ENCODE measurements at regions not wholly inside any gene's neighbourhood (a gene's known extent, or its start where the extent isn't known, plus 50 kb on each side); places are given as distances from the start of the nearest gene placed in this dataset.

DNA sequence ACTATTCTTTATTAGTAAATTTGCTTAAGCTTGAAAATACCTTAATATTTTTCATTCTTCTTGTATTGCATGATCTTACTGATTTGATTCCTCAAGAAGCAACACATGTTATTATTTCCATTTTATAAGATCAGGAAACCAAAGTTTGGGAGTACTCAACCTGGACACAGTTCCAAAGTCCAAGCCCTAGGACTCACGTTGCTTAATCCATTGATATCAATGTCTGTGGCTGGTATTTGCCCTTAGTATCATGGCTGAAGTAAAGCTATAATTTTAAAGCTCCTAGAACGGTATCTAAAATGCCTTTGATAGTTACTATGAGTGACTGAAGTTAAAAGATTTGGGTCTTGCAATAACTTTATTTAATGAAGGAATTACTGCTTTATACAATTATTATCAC, 1045.3 kb downstream of the TUSC7 start:
- no peak overlapping the region for H3K4me3 ChIP-seq (ENCODE audit: low read length)
- no peaks in the 10 kb centered on the region for H3K4me1 ChIP-seq (ENCODE audit: low read length)
- TF ChIP-seq EZH2phosphoT487 (IDR thresholded peaks at IDR 0.05; ENCODE audit: low read depth), result no peak
- TF ChIP-seq, protein P1, sequence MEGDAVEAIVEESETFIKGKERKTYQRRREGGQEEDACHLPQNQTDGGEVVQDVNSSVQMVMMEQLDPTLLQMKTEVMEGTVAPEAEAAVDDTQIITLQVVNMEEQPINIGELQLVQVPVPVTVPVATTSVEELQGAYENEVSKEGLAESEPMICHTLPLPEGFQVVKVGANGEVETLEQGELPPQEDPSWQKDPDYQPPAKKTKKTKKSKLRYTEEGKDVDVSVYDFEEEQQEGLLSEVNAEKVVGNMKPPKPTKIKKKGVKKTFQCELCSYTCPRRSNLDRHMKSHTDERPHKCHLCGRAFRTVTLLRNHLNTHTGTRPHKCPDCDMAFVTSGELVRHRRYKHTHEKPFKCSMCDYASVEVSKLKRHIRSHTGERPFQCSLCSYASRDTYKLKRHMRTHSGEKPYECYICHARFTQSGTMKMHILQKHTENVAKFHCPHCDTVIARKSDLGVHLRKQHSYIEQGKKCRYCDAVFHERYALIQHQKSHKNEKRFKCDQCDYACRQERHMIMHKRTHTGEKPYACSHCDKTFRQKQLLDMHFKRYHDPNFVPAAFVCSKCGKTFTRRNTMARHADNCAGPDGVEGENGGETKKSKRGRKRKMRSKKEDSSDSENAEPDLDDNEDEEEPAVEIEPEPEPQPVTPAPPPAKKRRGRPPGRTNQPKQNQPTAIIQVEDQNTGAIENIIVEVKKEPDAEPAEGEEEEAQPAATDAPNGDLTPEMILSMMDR (IDR thresholded peaks at IDR 0.05; ENCODE audit: low read depth, low read length), result no peak
- H3K27me3 ChIP-seq (ENCODE audit: low read depth, low read length), result no peaks in the 10 kb centered on the region
- no peaks in the 10 kb centered on the region for H3K79me2 ChIP-seq (ENCODE audit: low read length)
- no peaks in the 10 kb centered on the region for H3K36me3 ChIP-seq (replicated peaks; ENCODE audit: low read depth, low read length)
- H4K20me1 ChIP-seq (ENCODE audit: insufficient read depth, low read length), result no peaks in the 10 kb centered on the region
- no peaks in the 10 kb centered on the region for H3K9me3 ChIP-seq (ENCODE audit: insufficient read depth, low read length)
- H2AFZ ChIP-seq (ENCODE audit: low read depth, low read length), result no peak overlapping the region
- H3K27ac ChIP-seq (ENCODE audit: low read length), result no peak overlapping the region
- H3K9ac ChIP-seq (ENCODE audit: low read length), result no peak overlapping the region
- no peak overlapping the region for H3K4me2 ChIP-seq (ENCODE audit: low read length)

DNA sequence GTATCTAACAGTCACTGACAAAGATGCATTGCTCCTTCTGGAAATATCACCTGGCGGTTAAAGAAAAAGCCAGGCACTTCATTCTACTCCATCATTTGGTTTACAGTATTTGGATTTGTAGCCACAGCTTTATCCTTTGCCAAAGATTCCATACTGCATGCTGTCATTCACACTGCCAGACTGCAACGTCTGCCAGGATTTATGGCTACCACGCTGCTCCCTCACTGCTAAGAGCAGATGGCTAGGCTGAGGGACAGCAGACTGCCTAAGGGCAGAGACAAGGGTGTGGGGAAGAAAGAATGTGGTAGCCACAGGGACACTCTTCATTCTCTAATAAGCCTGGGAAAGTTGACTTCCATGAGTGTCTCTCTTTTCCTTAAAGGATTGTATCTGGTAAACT, 1047.0 kb downstream of the TUSC7 start:
- Histone ChIP-seq H4K20me1 (ENCODE audit: insufficient read depth, low read length) (no peaks in the 10 kb centered on the region), H3K4me3 (ENCODE audit: low read length) (no peak overlapping the region), H3K4me1 (ENCODE audit: low read length) (no peaks in the 10 kb centered on the region), H2AFZ (ENCODE audit: low read depth, low read length) (no peak overlapping the region), H3K27me3 (ENCODE audit: low read depth, low read length) (no peaks in the 10 kb centered on the region), H3K27ac (ENCODE audit: low read length) (no peak overlapping the region), H3K36me3 (replicated peaks; ENCODE audit: low read depth, low read length) (no peaks in the 10 kb centered on the region), H3K4me2 (ENCODE audit: low read length) (no peak overlapping the region), H3K9ac (ENCODE audit: low read length) (no peak overlapping the region), H3K79me2 (ENCODE audit: low read length) (no peaks in the 10 kb centered on the region), H3K9me3 (ENCODE audit: insufficient read depth, low read length) (no peaks in the 10 kb centered on the region)
- TF ChIP-seq EZH2phosphoT487 (IDR thresholded peaks at IDR 0.05; ENCODE audit: low read depth), result no peak
- TF ChIP-seq, protein P1 (IDR thresholded peaks at IDR 0.05; ENCODE audit: low read depth, low read length), result no peak

DNA sequence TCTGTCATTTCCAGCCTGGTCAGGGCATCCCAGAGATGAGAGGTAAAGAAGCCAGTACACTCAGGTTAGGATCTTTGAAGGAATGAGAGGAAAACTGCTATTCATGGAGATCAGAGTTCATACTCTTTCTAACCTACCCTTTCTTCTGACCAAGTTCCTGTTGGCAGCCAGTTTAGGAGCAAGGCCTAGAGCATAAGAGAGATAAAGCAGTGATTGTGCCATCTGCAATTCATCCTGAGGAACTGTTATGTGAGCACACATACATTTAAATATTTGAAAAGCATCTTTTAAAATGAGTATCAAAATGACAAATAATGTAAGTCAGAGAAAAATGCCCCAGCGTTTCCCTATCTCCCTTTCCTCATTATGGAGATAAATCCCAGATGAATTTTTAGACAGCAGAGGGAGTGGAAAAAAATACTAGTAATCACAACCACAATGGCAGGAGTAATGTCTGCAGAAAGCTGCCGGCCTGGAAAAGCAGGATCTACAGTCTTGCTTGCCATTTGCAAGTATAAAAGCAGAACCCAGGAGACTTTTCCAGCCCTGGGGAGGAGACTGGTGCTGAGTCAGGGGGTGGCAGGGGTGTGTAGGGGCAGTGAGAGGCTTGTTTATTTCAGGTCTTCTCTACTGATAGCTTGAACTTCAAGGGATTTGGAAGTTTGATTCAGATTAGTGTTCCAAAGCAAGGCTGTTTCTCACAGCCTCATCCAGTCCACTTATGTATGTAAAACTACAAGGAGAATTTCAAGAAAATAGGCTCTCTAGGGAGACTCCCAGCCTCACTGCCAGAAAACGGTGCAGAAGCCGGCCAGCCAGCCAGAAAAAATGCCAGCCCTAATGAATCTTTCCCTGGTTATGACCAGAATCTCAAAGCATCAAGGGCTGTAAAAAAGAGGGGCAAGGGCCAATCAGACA, 1052.4 kb downstream of the TUSC7 start:
- TF ChIP-seq EZH2phosphoT487 (IDR thresholded peaks at IDR 0.05; ENCODE audit: low read depth), result no peak
- TF ChIP-seq, protein P1 (IDR thresholded peaks at IDR 0.05; ENCODE audit: low read depth, low read length), result no peak
- Histone ChIP-seq H3K36me3 (replicated peaks; ENCODE audit: low read depth, low read length) (no peaks in the 10 kb centered on the region), H3K27ac (ENCODE audit: low read length) (no peak overlapping the region), H3K4me1 (ENCODE audit: low read length) (no peaks in the 10 kb centered on the region), H4K20me1 (ENCODE audit: insufficient read depth, low read length) (no peaks in the 10 kb centered on the region), H3K9ac (ENCODE audit: low read length) (no peak overlapping the region), H3K9me3 (ENCODE audit: insufficient read depth, low read length) (no peaks in the 10 kb centered on the region), H3K27me3 (ENCODE audit: low read depth, low read length) (no peaks in the 10 kb centered on the region), H3K4me3 (ENCODE audit: low read length) (no peak overlapping the region), H3K4me2 (ENCODE audit: low read length) (no peak overlapping the region), H2AFZ (ENCODE audit: low read depth, low read length) (no peak overlapping the region), H3K79me2 (ENCODE audit: low read length) (no peaks in the 10 kb centered on the region)

DNA sequence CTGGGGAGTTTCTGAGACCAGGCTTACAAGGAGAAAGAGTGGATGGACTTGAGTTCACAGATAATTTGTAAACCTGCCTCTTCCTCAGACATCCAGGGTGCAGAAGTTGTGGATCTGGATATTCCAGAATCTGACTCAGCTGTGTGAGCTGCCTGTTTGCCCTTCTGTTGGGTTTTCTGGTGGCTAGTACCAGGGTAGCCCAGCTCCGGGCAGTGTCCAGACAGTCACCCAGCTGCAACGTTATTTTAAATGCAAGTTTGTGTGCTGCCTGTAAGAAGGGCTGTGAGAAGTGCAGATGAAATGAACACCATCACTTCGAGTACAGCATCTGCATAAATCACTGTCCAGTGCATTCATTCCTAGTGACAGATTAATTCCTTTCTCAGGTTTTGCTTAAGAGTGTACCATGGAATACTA, 1053.0 kb downstream of the TUSC7 start:
- Histone ChIP-seq H3K36me3 (replicated peaks; ENCODE audit: low read depth, low read length) (no peaks in the 10 kb centered on the region), H4K20me1 (ENCODE audit: insufficient read depth, low read length) (no peaks in the 10 kb centered on the region), H3K4me2 (ENCODE audit: low read length) (no peak overlapping the region), H3K9me3 (ENCODE audit: insufficient read depth, low read length) (no peaks in the 10 kb centered on the region), H2AFZ (ENCODE audit: low read depth, low read length) (no peak overlapping the region), H3K9ac (ENCODE audit: low read length) (no peak overlapping the region), H3K27me3 (ENCODE audit: low read depth, low read length) (no peaks in the 10 kb centered on the region), H3K79me2 (ENCODE audit: low read length) (no peaks in the 10 kb centered on the region), H3K4me3 (ENCODE audit: low read length) (no peak overlapping the region), H3K27ac (ENCODE audit: low read length) (no peak overlapping the region), H3K4me1 (ENCODE audit: low read length) (no peaks in the 10 kb centered on the region)
- TF ChIP-seq, protein P1 (IDR thresholded peaks at IDR 0.05; ENCODE audit: low read depth, low read length), result no peak
- no peak for TF ChIP-seq EZH2phosphoT487 (IDR thresholded peaks at IDR 0.05; ENCODE audit: low read depth)

Data from OCI-LY3 (cell line).